Neuronal stem cell (in vitro differentiated cells): ENCODE measurements at regions not wholly inside any gene's neighbourhood (a gene's known extent, or its start where the extent isn't known, plus 50 kb on each side); places are given as distances from the start of the nearest gene placed in this dataset.

ENCODE experiments used
- DNase-seq: peaks from one replicate; pipeline ENCODE4 v3.0.0-alpha.2; 2013; ENCODE audit warnings: low spot score
- H2AFZ ChIP-seq: one replicate; pipeline ENCODE4 v1.6.1; 2013; ENCODE audit warnings: mild to moderate bottlenecking, low read length, inconsistent platforms
- H2AK5ac ChIP-seq: 2 replicates; pipeline ENCODE4 v1.6.1; 2013; ENCODE audit warnings: low read depth, mild to moderate bottlenecking, inconsistent platforms, low read length, moderate library complexity, mixed read lengths
- H2BK120ac ChIP-seq: 2 replicates; pipeline ENCODE4 v1.6.1; 2013; ENCODE audit warnings: low read depth, mild to moderate bottlenecking, inconsistent platforms, low read length, moderate library complexity, mixed read lengths
- H2BK12ac ChIP-seq: one replicate; pipeline ENCODE4 v1.6.1; 2013; ENCODE audit warnings: low read length, inconsistent platforms
- H2BK15ac ChIP-seq: 2 replicates; pipeline ENCODE4 v1.6.1; 2013; ENCODE audit warnings: mild to moderate bottlenecking, low read length, inconsistent platforms, mixed read lengths
- H2BK5ac ChIP-seq: one replicate; pipeline ENCODE4 v1.6.1; 2013; ENCODE audit warnings: inconsistent platforms, mild to moderate bottlenecking, low read length, moderate library complexity
- H3K14ac ChIP-seq: one replicate; pipeline ENCODE4 v1.6.1; 2013; ENCODE audit warnings: low read length, inconsistent platforms
- H3K18ac ChIP-seq: 2 replicates; pipeline ENCODE4 v1.6.1; 2013; ENCODE audit warnings: low read length, inconsistent platforms
- H3K23ac ChIP-seq: 2 replicates; pipeline ENCODE4 v1.6.1; 2013; ENCODE audit warnings: low read depth, mild to moderate bottlenecking, mixed read lengths, low read length, inconsistent platforms; ENCODE audit not compliant: poor library complexity
- H3K27ac ChIP-seq: replicated peaks from 3 replicates; pipeline ENCODE4 v1.5.1; 2013; ENCODE audit warnings: low read length, inconsistent platforms
- H3K27me3 ChIP-seq, 3 experiments: 2 replicates each; pipeline ENCODE4 v1.6.1; 2013; ENCODE audit warnings: low read length in 3 of 3, mild to moderate bottlenecking in 2 of 3, inconsistent platforms in 1 of 3, low read depth in 1 of 3, mixed read lengths in 1 of 3, moderate library complexity in 1 of 3; ENCODE audit not compliant: control insufficient read depth in 3 of 3, insufficient read depth in 3 of 3
- H3K36me3 ChIP-seq, 2 donors: replicated peaks in 1 of 2; 2 replicates each; pipeline ENCODE4 v1.6.1; 2013; ENCODE audit warnings: low read length in 2 of 2; ENCODE audit not compliant: control insufficient read depth in 2 of 2, insufficient read depth in 2 of 2
- H3K4ac ChIP-seq: 2 replicates; pipeline ENCODE4 v1.6.1; 2013; ENCODE audit warnings: inconsistent platforms, mild to moderate bottlenecking, low read length, moderate library complexity
- H3K4me1 ChIP-seq, 2 donors: 1 replicate in 1 of 2; 2 replicates in 1 of 2; pipeline ENCODE4 v1.6.1; 2013; ENCODE audit warnings: low read length in 2 of 2, low read depth in 1 of 2; ENCODE audit not compliant: control insufficient read depth in 2 of 2, insufficient read depth in 1 of 2
- H3K4me2 ChIP-seq: one replicate; pipeline ENCODE4 v1.6.1; 2013; ENCODE audit warnings: mild to moderate bottlenecking, low read length, inconsistent platforms; ENCODE audit not compliant: insufficient read depth, poor library complexity, severe bottlenecking
- H3K4me3 ChIP-seq, 2 donors: 2 replicates each; pipeline ENCODE4 v1.5.1; 2013; ENCODE audit warnings: low read length in 2 of 2, mild to moderate bottlenecking in 2 of 2, inconsistent platforms in 1 of 2, moderate library complexity in 1 of 2
- H3K79me1 ChIP-seq: one replicate; pipeline ENCODE4 v1.6.1; 2013; ENCODE audit warnings: low read depth, mild to moderate bottlenecking, inconsistent platforms, low read length, moderate library complexity
- H3K9ac ChIP-seq: one replicate; pipeline ENCODE4 v1.6.1; 2013; ENCODE audit warnings: mild to moderate bottlenecking, low read depth, low read length, inconsistent platforms; ENCODE audit not compliant: poor library complexity
- H3K9me3 ChIP-seq, 2 donors: replicated peaks in 1 of 2; 2 replicates each; pipeline versions ENCODE3 to v1.6.1; 2013; ENCODE audit warnings: low read length in 2 of 2, mild to moderate bottlenecking in 2 of 2, inconsistent platforms in 1 of 2, low read depth in 1 of 2, mixed read lengths in 1 of 2, moderate library complexity in 1 of 2; ENCODE audit not compliant: control insufficient read depth in 2 of 2, insufficient read depth in 1 of 2
- H4K8ac ChIP-seq: one replicate; pipeline ENCODE4 v1.6.1; 2013; ENCODE audit warnings: low read depth, mild to moderate bottlenecking, inconsistent platforms, low read length, moderate library complexity
- H4K91ac ChIP-seq: one replicate; pipeline ENCODE4 v1.6.1; 2013; ENCODE audit warnings: low read length, low read depth, mild to moderate bottlenecking, inconsistent platforms; ENCODE audit not compliant: poor library complexity
- WGBS, 2 donors: extraction: QIAGEN DNeasy Blood & Tissue Kit; methylation state at CpG; one replicate each; pipeline ENCODE4 v1.1.7; 2013; ENCODE audit warnings: missing lambda C conversion rate in 2 of 2, mixed read lengths in 1 of 2; ENCODE audit not compliant: insufficient read length in 2 of 2, insufficient replicate concordance in 1 of 2; ENCODE audit errors: extremely low coverage in 2 of 2; 5-methylcytosine and 5-hydroxymethylcytosine counted together

DNA sequence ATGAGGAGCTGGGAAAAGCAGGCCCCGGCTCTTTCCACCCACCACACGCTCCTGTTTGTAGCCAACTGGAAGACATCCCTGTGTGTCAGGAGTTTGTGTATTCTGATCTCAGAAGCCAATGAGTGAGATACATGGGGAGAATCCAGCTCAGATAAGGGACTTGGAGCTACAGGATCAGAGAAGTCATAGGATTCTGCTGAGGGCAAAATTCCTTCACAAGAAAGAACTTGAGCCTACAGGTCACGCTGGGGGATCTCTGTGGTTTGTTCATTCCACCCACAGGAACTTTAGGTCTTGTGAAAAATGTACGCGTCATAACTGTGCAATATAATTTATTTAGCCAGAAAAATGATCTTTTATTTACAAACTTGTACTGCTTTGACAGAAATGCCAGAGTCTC, 80.1 kb upstream of the SMIM21 start:
- no peak overlapping the region for H4K91ac ChIP-seq
- H4K8ac ChIP-seq = no peak overlapping the region
- H3K4me1 ChIP-seq = no peaks in the 10 kb centered on the region
- H3K23ac ChIP-seq = no peak overlapping the region
- H2BK12ac ChIP-seq = no peak overlapping the region
- no peak overlapping the region for H2AFZ ChIP-seq
- no CpG with 5 or more reads among the region's 5 CpGs for whole genome bisulfite sequencing, 2 donors
- H2BK120ac ChIP-seq = no peak overlapping the region
- H2BK5ac ChIP-seq = no peak overlapping the region
- no peak overlapping the region for H2AK5ac ChIP-seq
- no peak overlapping the region for H3K4me3 ChIP-seq
- no peak overlapping the region for H2BK15ac ChIP-seq
- no peak overlapping the region for H3K9ac ChIP-seq
- no peaks in the 10 kb centered on the region for H3K9me3 ChIP-seq
- DNase-seq = no peak
- no peak overlapping the region for H3K27ac ChIP-seq
- H3K14ac ChIP-seq = no peak overlapping the region
- H3K27me3 ChIP-seq = no peaks in the 10 kb centered on the region
- no peaks in the 10 kb centered on the region for H3K79me1 ChIP-seq
- H3K4ac ChIP-seq = no peak overlapping the region
- no peaks in the 10 kb centered on the region for H3K36me3 ChIP-seq
- H3K4me2 ChIP-seq = no peak overlapping the region
- H3K18ac ChIP-seq = no peak overlapping the region

- H3K79me1 ChIP-seq = no peaks in the 10 kb centered on the region
- H3K27ac ChIP-seq = no peak overlapping the region
- no peak overlapping the region for H3K4me3 ChIP-seq
- no peaks in the 10 kb centered on the region for H3K36me3 ChIP-seq
- H4K8ac ChIP-seq = no peak overlapping the region
- no peak overlapping the region for H4K91ac ChIP-seq
- no peak overlapping the region for H3K4ac ChIP-seq
- H3K4me1 ChIP-seq = no peaks in the 10 kb centered on the region
- no peak overlapping the region for H3K9ac ChIP-seq
- WGBS, 2 donors = no CpG with 5 or more reads among the region's 7 CpGs
- no peak overlapping the region for H3K23ac ChIP-seq
- H3K27me3 ChIP-seq = no peaks in the 10 kb centered on the region
- DNase-seq = no peak
- H3K9me3 ChIP-seq = no peaks in the 10 kb centered on the region
- no peak overlapping the region for H3K14ac ChIP-seq
- no peak overlapping the region for H2BK120ac ChIP-seq
- no peak overlapping the region for H2BK15ac ChIP-seq
- no peak overlapping the region for H3K18ac ChIP-seq
- H2BK12ac ChIP-seq = no peak overlapping the region
- no peak overlapping the region for H2AFZ ChIP-seq
- H3K4me2 ChIP-seq = no peak overlapping the region
- no peak overlapping the region for H2BK5ac ChIP-seq
- H2AK5ac ChIP-seq = no peak overlapping the region
Measured at GRCh38 chr18:75506913-75507312, 79.4 kb upstream of the SMIM21 start.

GRCh38 chr18:75504469-75504868, 77.0 kb upstream of the SMIM21 start:
- Histone ChIP-seq H2AK5ac (no peak overlapping the region), H3K9me3 (no peaks in the 10 kb centered on the region), H4K8ac (no peak overlapping the region), H3K36me3 (no peaks in the 10 kb centered on the region), H2BK15ac (no peak overlapping the region), H3K79me1 (no peaks in the 10 kb centered on the region), H3K9ac (peak overlapping the region; percentile 5), H3K27me3 (no peaks in the 10 kb centered on the region), H3K14ac (no peak overlapping the region), H4K91ac (no peak overlapping the region), H3K18ac (no peak overlapping the region), H2BK12ac (no peak overlapping the region), H2AFZ (no peak overlapping the region), H3K4me3 (no peak overlapping the region), H2BK120ac (no peak overlapping the region), H3K23ac (no peak overlapping the region), H2BK5ac (no peak overlapping the region), H3K4ac (no peak overlapping the region), H3K4me2 (no peak overlapping the region), H3K27ac (no peak overlapping the region), H3K4me1 (no peaks in the 10 kb centered on the region)
- DNase-seq = no peak
- no CpG with 5 or more reads among the region's 7 CpGs for WGBS, 2 donors

DNA sequence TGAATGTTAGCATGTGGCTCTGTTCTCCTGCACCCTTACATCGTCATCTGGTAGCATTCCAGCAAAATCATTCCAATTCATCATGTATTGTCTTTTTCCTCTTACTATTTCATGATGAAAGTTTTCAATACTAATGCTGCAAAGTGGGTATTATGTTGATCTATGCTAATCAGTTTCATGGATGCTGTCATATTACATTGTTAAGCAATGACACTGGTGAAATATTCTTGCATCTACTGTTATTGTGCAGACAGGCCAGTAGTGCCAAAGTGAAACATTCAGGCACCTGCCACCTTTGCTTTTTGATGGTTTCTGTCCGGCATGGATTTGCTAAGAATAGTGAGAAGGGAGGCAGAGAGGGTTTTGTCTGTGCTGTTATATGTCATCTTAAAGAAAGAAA, 76.1 kb upstream of the SMIM21 start:
- Histone ChIP-seq H3K4ac (no peak overlapping the region), H2BK15ac (no peak overlapping the region), H3K9me3 (no peaks in the 10 kb centered on the region), H4K8ac (no peak overlapping the region), H3K4me3 (no peak overlapping the region), H2BK12ac (no peak overlapping the region), H3K9ac (no peak overlapping the region), H3K79me1 (no peaks in the 10 kb centered on the region), H2AK5ac (no peak overlapping the region), H3K27ac (no peak overlapping the region), H3K14ac (no peak overlapping the region), H3K4me1 (no peaks in the 10 kb centered on the region), H3K23ac (no peak overlapping the region), H3K27me3 (no peaks in the 10 kb centered on the region), H2BK5ac (no peak overlapping the region), H2BK120ac (no peak overlapping the region), H3K18ac (no peak overlapping the region), H4K91ac (no peak overlapping the region), H3K4me2 (no peak overlapping the region), H2AFZ (no peak overlapping the region), H3K36me3 (no peaks in the 10 kb centered on the region)
- no CpG with 5 or more reads among the region's 2 CpGs for WGBS, 2 donors
- no peak for DNase-seq
